GM12878 (cell line): ENCODE measurements at regions not wholly inside any gene's neighbourhood (a gene's known extent, or its start where the extent isn't known, plus 50 kb on each side); places are given as distances from the start of the nearest gene placed in this dataset.

ENCODE experiments used
- ATAC-seq: fragments of 200-7000 bp; cut with Tn5 transposase; 3 replicates; pipeline ENCODE4 v1.9.1; 2020; ENCODE audit warnings: mild to moderate bottlenecking, moderate library complexity
- BruUV-seq: library from RNA; stranded (reverse); fragments of 400-500 nt; replicated peaks from 2 replicates; lab custom pipeline; 2021; lab: Mats Ljungman, UMichigan
- CTCF ChIA-PET: fragments of 300-600 bp; sonication (Branson Sonifier 250); formaldehyde crosslinking; extraction: SDS; loops from one replicate; lab custom pipeline; 2021; ENCODE audit warnings: inconsistent platforms; lab: Yijun Ruan, JAX
- POLR2A ChIA-PET: fragments of 350-600 bp; formaldehyde crosslinking; extraction: SDS; loops from one replicate; lab custom pipeline; 2021; ENCODE audit warnings: inconsistent platforms; lab: Charles Lee
- RAD21 ChIA-PET: fragments of 300-600 bp; sonication (Branson Sonifier 250); formaldehyde crosslinking; loops from one replicate; lab custom pipeline; 2023; ENCODE audit warnings: antibody characterized with exemption; ENCODE audit not compliant: unreplicated experiment; lab: Charles Lee
- SMC1A ChIA-PET: fragments of 300-600 bp; sonication (Branson Sonifier 250); formaldehyde crosslinking; loops from one replicate; lab custom pipeline; 2023; ENCODE audit not compliant: unreplicated experiment, uncharacterized antibody; lab: Charles Lee
- DNase-seq: peaks from one replicate; pipeline ENCODE4 v3.0.0-alpha.2; 2011; ENCODE audit warnings: low read depth, low spot score
- FAIRE-seq: peaks from 3 replicates; lab custom pipeline; 2011; peaks lifted over from hg19 to GRCh38; lab: Jason Lieb, UNC
- H2AFZ ChIP-seq: 2 replicates; pipeline ENCODE4 v1.6.0; 2011; ENCODE audit warnings: low read depth, low read length, control low read depth; ENCODE audit not compliant: control insufficient read depth
- H3K27ac ChIP-seq: 2 replicates; pipeline ENCODE4 v1.5.1; 2011; ENCODE audit warnings: control low read depth; ENCODE audit not compliant: control insufficient read depth, insufficient read depth
- H3K27me3 ChIP-seq, 2 experiments: replicated peaks in 1 of 2; 2 replicates each; pipeline versions ENCODE4 v1.6.0 to v1.6.1; 2011; ENCODE audit warnings: low read length in 1 of 2; ENCODE audit not compliant: control insufficient read depth in 2 of 2, insufficient read depth in 2 of 2
- H3K36me3 ChIP-seq, 2 experiments: 2 replicates each; pipeline ENCODE4 v1.5.1; 2011; ENCODE audit warnings: low read length in 1 of 2; ENCODE audit not compliant: control insufficient read depth in 2 of 2, insufficient read depth in 2 of 2
- H3K4me1 ChIP-seq: 2 replicates; pipeline ENCODE4 v1.6.1; 2011; ENCODE audit warnings: mild to moderate bottlenecking, low read length, moderate library complexity, mixed read lengths; ENCODE audit not compliant: control insufficient read depth, insufficient read depth
- H3K4me2 ChIP-seq: 2 replicates; pipeline ENCODE4 v1.6.0; 2011; ENCODE audit warnings: control low read depth; ENCODE audit not compliant: control insufficient read depth, insufficient read depth
- H3K4me3 ChIP-seq: fragments of 200-600 bp; sonication (generic); 2 replicates; pipeline ENCODE4 v1.5.1; 2016
- H3K79me2 ChIP-seq: 2 replicates; pipeline ENCODE4 v1.6.0; 2011; ENCODE audit warnings: low read length; ENCODE audit not compliant: control insufficient read depth, insufficient read depth
- H3K9ac ChIP-seq: 2 replicates; pipeline ENCODE4 v1.8.0; 2011; ENCODE audit warnings: low read length, control low read depth, mixed read lengths; ENCODE audit not compliant: control insufficient read depth, insufficient read depth
- H3K9me3 ChIP-seq: replicated peaks from 3 replicates; pipeline ENCODE4 v1.5.1; 2011; ENCODE audit warnings: mild to moderate bottlenecking, low read length; ENCODE audit not compliant: control insufficient read depth, insufficient read depth
- H4K20me1 ChIP-seq: 2 replicates; pipeline ENCODE4 v1.6.0; 2011; ENCODE audit not compliant: control insufficient read depth, insufficient read depth
- BRCA1 ChIP-seq: IDR thresholded peaks from 2 replicates; pipeline ENCODE4 v1.6.1; 2011; ENCODE audit warnings: low read depth, low read length, improper control_type of control experiment
- CBX3 ChIP-seq: fragments of 200-600 bp; sonication (generic); IDR thresholded peaks from 2 replicates; pipeline ENCODE4 v1.6.1; 2016; ENCODE audit warnings: low read depth, borderline replicate concordance
- EGR1 ChIP-seq, 2 experiments: IDR thresholded peaks; 1 replicate in 1 of 2; 2 replicates in 1 of 2; pipeline ENCODE4 v1.6.1; 2011 to 2012; ENCODE audit warnings: low read depth in 2 of 2, low read length in 2 of 2, borderline replicate concordance in 1 of 2, mild to moderate bottlenecking in 1 of 2, moderate library complexity in 1 of 2
- GABPA ChIP-seq: IDR thresholded peaks from 2 replicates; pipeline ENCODE4 v1.6.1; 2014; ENCODE audit warnings: antibody characterized with exemption, low read depth, mild to moderate bottlenecking, inconsistent platforms
- RB1 ChIP-seq: fragments of 450-650 bp; formaldehyde crosslinking; IDR thresholded peaks from 2 replicates; pipeline ENCODE4 v1.6.1; 2017; ENCODE audit warnings: mild to moderate bottlenecking, borderline replicate concordance
- SMARCA5 ChIP-seq: fragments of 450-650 bp; IDR thresholded peaks from 2 replicates; pipeline ENCODE4 v1.6.1; 2017; ENCODE audit warnings: mild to moderate bottlenecking
- YBX1 ChIP-seq: fragments of 450-650 bp; IDR thresholded peaks from 2 replicates; pipeline ENCODE4 v1.6.1; 2016; ENCODE audit warnings: antibody characterized with exemption
- WGBS: methylation state at CpG from one replicate; pipeline ENCODE4 v1.1.6; 2016; ENCODE audit warnings: low lambda C conversion rate; ENCODE audit not compliant: insufficient replicate concordance, insufficient coverage; ENCODE audit errors: missing lambda C conversion rate; 5-methylcytosine and 5-hydroxymethylcytosine counted together
- in situ Hi-C: fragments of 300-500 bp; cut with MboI; formaldehyde crosslinking; loops from 9 replicates; pipeline ENCODE4 v1.14.3; 2018; ENCODE audit warnings: mixed read lengths
- intact Hi-C: fragments of 100-400 bp; cut with micrococcal nuclease; formaldehyde crosslinking; loops from one replicate; pipeline ENCODE4 v1.14.2; 2022; ENCODE audit not compliant: unreplicated experiment

DNA sequence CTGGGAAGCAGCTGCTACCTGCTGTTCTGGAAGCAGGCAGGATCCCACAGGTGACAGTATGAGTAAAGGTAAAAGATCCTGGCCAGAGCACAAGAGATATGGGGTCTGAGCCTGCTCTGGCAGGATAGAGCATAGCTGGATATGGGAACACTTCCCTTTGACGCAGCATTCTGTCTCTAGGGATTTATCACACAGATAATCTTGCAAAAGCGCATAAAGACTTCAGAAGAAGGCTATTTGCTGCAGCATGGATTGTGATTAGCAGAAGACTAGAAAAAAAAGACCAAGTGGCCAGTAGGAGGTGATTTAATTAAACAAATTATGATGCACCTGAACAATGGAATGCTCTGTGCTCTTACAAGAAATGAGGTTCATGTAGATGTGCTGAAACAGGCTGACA, 52.4 kb upstream of the PWWP2A start:
- intact Hi-C loops = no loop called here
- no peak overlapping the region for H3K9ac ChIP-seq
- H3K4me3 ChIP-seq = no peak overlapping the region
- H4K20me1 ChIP-seq = no peaks in the 10 kb centered on the region
- H3K79me2 ChIP-seq = no peaks in the 10 kb centered on the region
- no peaks in the 10 kb centered on the region for H3K36me3 ChIP-seq
- no peaks in the 10 kb centered on the region for H3K4me1 ChIP-seq
- H3K4me2 ChIP-seq = no peak overlapping the region
- H3K27ac ChIP-seq = no peak overlapping the region
- RAD21 ChIA-PET = no interaction called here
- ATAC-seq (no peak), DNase-seq (no peak), FAIRE-seq (no peak)
- 13% methylated on average over 2 of the region's 2 CpGs for WGBS
- SMC1A ChIA-PET = no interaction called here
- POLR2A ChIA-PET = no interaction called here
- CTCF ChIA-PET = interaction anchor here (1.3 kb wide), 1 partner anchor 10 kb away, joined by 4 read pairs; no protein-coding TSS in a partner anchor
- in situ Hi-C loops = no loop called here
- no peaks in the 10 kb centered on the region for H3K9me3 ChIP-seq
- H2AFZ ChIP-seq = no peak overlapping the region
- no peaks in the 10 kb centered on the region for H3K27me3 ChIP-seq
- TF ChIP-seq BRCA1 (no peak), GABPA (no peak), CBX3 (no peak), RB1 (no peak), EGR1 (IDR thresholded peaks at IDR 0.05; ENCODE audit: borderline replicate concordance in 1 of 2, low read depth in 2 of 2, low read length in 2 of 2) (no peak), YBX1 (no peak)
- BruUV-seq = no TSS peak

DNA sequence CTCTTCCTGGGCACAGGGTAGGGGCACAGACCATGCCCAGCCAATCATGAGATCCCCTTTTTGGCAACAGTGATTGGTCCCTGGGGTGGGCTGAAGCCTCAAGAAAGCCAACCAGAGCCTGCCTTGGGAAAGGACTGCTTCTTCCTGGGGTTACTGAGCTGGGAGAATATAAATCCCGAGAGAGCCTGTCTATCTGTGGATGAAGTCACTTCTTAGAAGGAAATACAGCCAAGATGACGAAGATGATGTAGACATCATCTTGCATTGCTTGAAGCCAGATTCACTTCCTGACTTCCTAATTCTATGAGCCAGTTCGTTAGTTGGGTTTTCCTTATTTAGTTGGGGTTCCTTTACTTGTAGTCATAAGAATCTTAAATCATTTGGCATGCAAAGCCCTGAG, 50.1 kb upstream of the PWWP2A start:
- CTCF ChIA-PET = interaction anchor here (1.2 to 1.8 kb wide), 2 partner anchors 17 to 93 kb away, joined by 3 to 4 read pairs; no protein-coding TSS in a partner anchor
- H3K9ac ChIP-seq = no peak overlapping the region
- RAD21 ChIA-PET = no interaction called here
- H3K9me3 ChIP-seq = no peaks in the 10 kb centered on the region
- no peaks in the 10 kb centered on the region for H3K36me3 ChIP-seq
- no peak overlapping the region for H3K27ac ChIP-seq
- SMC1A ChIA-PET = no interaction called here
- POLR2A ChIA-PET = no interaction called here
- H3K4me2 ChIP-seq = no peak overlapping the region
- FAIRE-seq = no peak
- in situ Hi-C loops = no loop called here
- intact Hi-C loops = no loop called here
- no peak overlapping the region for H2AFZ ChIP-seq
- no peak for DNase-seq
- H3K79me2 ChIP-seq = no peaks in the 10 kb centered on the region
- no peaks in the 10 kb centered on the region for H3K27me3 ChIP-seq
- WGBS = 23% methylated on average over 3 of the region's 3 CpGs
- no TSS peak for BruUV-seq
- no peak for TF ChIP-seq SMARCA5
- TF ChIP-seq, all 136 proteins: peak for 0
- Histone ChIP-seq H4K20me1 (no peaks in the 10 kb centered on the region), H3K4me3 (no peak overlapping the region), H3K4me1 (peaks cover 3% of the 10 kb centered on the region; the same call in 1 of the 2 replicates)
- ATAC-seq = no peak
